ENCODE measurements at regions not wholly inside any gene's neighbourhood (a gene's known extent, or its start where the extent isn't known, plus 50 kb on each side); places are given as distances from the start of the nearest gene placed in this dataset.
"Not testable (repeated sequence)": the region's sequence is repeated elsewhere in the genome, so short reads cannot be mapped to it uniquely, and the experiment has no call there.

GRCh38 chr4:132479543-132479942 is 669.6 kb upstream of the PCDH10 start:
- Histone ChIP-seq H3K36me3 (ENCODE audit: insufficient read depth, low read length) (no peaks in the 10 kb centered on the region), H3K9ac (ENCODE audit: low read depth, low read length, poor library complexity, severe bottlenecking) (no peak overlapping the region), H3K9me3 (ENCODE audit: insufficient read depth, low read depth, low read length) (no peaks in the 10 kb centered on the region), H3K9me2 (replicated peaks; ENCODE audit: low read depth, low read length) (no peaks in the 10 kb centered on the region), H2AFZ (ENCODE audit: low read length) (no peak overlapping the region), H3K4me3 (ENCODE audit: low read length, poor library complexity, severe bottlenecking) (no peak overlapping the region), H3K27me3 (ENCODE audit: insufficient read depth, low read length, poor library complexity, severe bottlenecking) (no peaks in the 10 kb centered on the region), H4K20me1 (ENCODE audit: insufficient read depth, low read length, poor library complexity, severe bottlenecking) (no peaks in the 10 kb centered on the region), H3K79me2 (ENCODE audit: insufficient read depth, low read length) (no peaks in the 10 kb centered on the region), H3F3A (ENCODE audit: low read depth) (no peaks in the 10 kb centered on the region), H3K4me2 (ENCODE audit: low read depth, low read length, poor library complexity, severe bottlenecking) (no peak overlapping the region), H3K4me1 (ENCODE audit: insufficient read depth, low read length, poor library complexity, severe bottlenecking) (no peaks in the 10 kb centered on the region)
- no peak for TF ChIP-seq CTCF (conservative IDR thresholded peaks at IDR 0.05; ENCODE audit: low read length)
- no peak for TF ChIP-seq EZH2phosphoT487 (IDR thresholded peaks at IDR 0.05; ENCODE audit: borderline replicate concordance)

- Histone ChIP-seq H3K27me3 (ENCODE audit: insufficient read depth, low read length, poor library complexity, severe bottlenecking) (no peaks in the 10 kb centered on the region), H3K9ac (ENCODE audit: low read depth, low read length, poor library complexity, severe bottlenecking) (no peak overlapping the region), H3F3A (ENCODE audit: low read depth) (no peaks in the 10 kb centered on the region), H3K4me2 (ENCODE audit: low read depth, low read length, poor library complexity, severe bottlenecking) (no peak overlapping the region), H4K20me1 (ENCODE audit: insufficient read depth, low read length, poor library complexity, severe bottlenecking) (no peaks in the 10 kb centered on the region), H2AFZ (ENCODE audit: low read length) (no peak overlapping the region), H3K4me1 (ENCODE audit: insufficient read depth, low read length, poor library complexity, severe bottlenecking) (no peaks in the 10 kb centered on the region), H3K79me2 (ENCODE audit: insufficient read depth, low read length) (no peaks in the 10 kb centered on the region), H3K36me3 (ENCODE audit: insufficient read depth, low read length) (no peaks in the 10 kb centered on the region), H3K4me3 (ENCODE audit: low read length, poor library complexity, severe bottlenecking) (no peak overlapping the region), H3K9me2 (replicated peaks; ENCODE audit: low read depth, low read length) (no peaks in the 10 kb centered on the region), H3K9me3 (ENCODE audit: insufficient read depth, low read depth, low read length) (peaks cover 11% of the 10 kb centered on the region; the same call in 1 of the 2 replicates)
- TF ChIP-seq EZH2phosphoT487 (IDR thresholded peaks at IDR 0.05; ENCODE audit: borderline replicate concordance), result no peak
- TF ChIP-seq CTCF (conservative IDR thresholded peaks at IDR 0.05; ENCODE audit: low read length), result no peak
Observed at GRCh38 chr4:132488555-132488954, 660.5 kb upstream of the PCDH10 start.

- Histone ChIP-seq H3K4me1 (ENCODE audit: insufficient read depth, low read length, poor library complexity, severe bottlenecking) (no peaks in the 10 kb centered on the region), H3K9me2 (replicated peaks; ENCODE audit: low read depth, low read length) (no peaks in the 10 kb centered on the region), H4K20me1 (ENCODE audit: insufficient read depth, low read length, poor library complexity, severe bottlenecking) (no peaks in the 10 kb centered on the region), H3K9ac (ENCODE audit: low read depth, low read length, poor library complexity, severe bottlenecking) (no peak overlapping the region), H3K79me2 (ENCODE audit: insufficient read depth, low read length) (no peaks in the 10 kb centered on the region), H3K27me3 (ENCODE audit: insufficient read depth, low read length, poor library complexity, severe bottlenecking) (no peaks in the 10 kb centered on the region), H2AFZ (ENCODE audit: low read length) (no peak overlapping the region), H3K36me3 (ENCODE audit: insufficient read depth, low read length) (no peaks in the 10 kb centered on the region), H3K4me2 (ENCODE audit: low read depth, low read length, poor library complexity, severe bottlenecking) (no peak overlapping the region), H3F3A (ENCODE audit: low read depth) (no peaks in the 10 kb centered on the region), H3K9me3 (ENCODE audit: insufficient read depth, low read depth, low read length) (peaks cover 4% of the 10 kb centered on the region; the same call in 1 of the 2 replicates), H3K4me3 (ENCODE audit: low read length, poor library complexity, severe bottlenecking) (no peak overlapping the region)
- peak; percentile 39 for TF ChIP-seq CTCF (conservative IDR thresholded peaks at IDR 0.05; ENCODE audit: low read length)
- no peak for TF ChIP-seq EZH2phosphoT487 (IDR thresholded peaks at IDR 0.05; ENCODE audit: borderline replicate concordance)
Observed at GRCh38 chr4:132493476-132493875, 655.6 kb upstream of the PCDH10 start.

- not testable (repeated sequence) for H3K9me3 ChIP-seq (ENCODE audit: insufficient read depth, low read depth, low read length); H3F3A ChIP-seq (ENCODE audit: low read depth); H3K9ac ChIP-seq (ENCODE audit: low read depth, low read length, poor library complexity, severe bottlenecking); H3K36me3 ChIP-seq (ENCODE audit: insufficient read depth, low read length); H2AFZ ChIP-seq (ENCODE audit: low read length); H3K9me2 ChIP-seq (replicated peaks; ENCODE audit: low read depth, low read length); H3K79me2 ChIP-seq (ENCODE audit: insufficient read depth, low read length); H3K4me1 ChIP-seq (ENCODE audit: insufficient read depth, low read length, poor library complexity, severe bottlenecking); H4K20me1 ChIP-seq (ENCODE audit: insufficient read depth, low read length, poor library complexity, severe bottlenecking); H3K4me3 ChIP-seq (ENCODE audit: low read length, poor library complexity, severe bottlenecking); H3K27me3 ChIP-seq (ENCODE audit: insufficient read depth, low read length, poor library complexity, severe bottlenecking); H3K4me2 ChIP-seq (ENCODE audit: low read depth, low read length, poor library complexity, severe bottlenecking)
Observed at GRCh38 chr4:132495267-132495812, 653.8 kb upstream of the PCDH10 start.

Data from Loucy (cell line).